HEK293 (cell line): ENCODE measurements at regions not wholly inside any gene's neighbourhood (a gene's known extent, or its start where the extent isn't known, plus 50 kb on each side); places are given as distances from the start of the nearest gene placed in this dataset.

Source experiments
- CTCF ChIA-PET: fragments of 350-600 bp; formaldehyde crosslinking; extraction: SDS; loops from one replicate; lab custom pipeline; 2021; ENCODE audit warnings: antibody characterized with exemption; lab: Yijun Ruan, JAX
- POLR2A ChIA-PET: fragments of 300-600 bp; formaldehyde crosslinking; extraction: SDS; loops from one replicate; lab custom pipeline; 2020; ENCODE audit warnings: antibody characterized with exemption, inconsistent platforms; lab: Yijun Ruan, JAX
- H3K27ac ChIP-seq: fragments of 200-500 bp; sonication (Bioruptor generic); 2 replicates; pipeline ENCODE4 v1.5.1; 2014; ENCODE audit warnings: low read depth, low read length, control low read depth, inconsistent platforms; ENCODE audit errors: extremely low read depth
- H3K36me3 ChIP-seq, 2 experiments: fragments of 200-500 bp in 1 of 2; sonication (Bioruptor generic) in 1 of 2; 1 replicate in 1 of 2; 2 replicates in 1 of 2; pipeline ENCODE4 v1.5.1; 2014 to 2017; ENCODE audit warnings: inconsistent platforms in 2 of 2, low read length in 2 of 2; ENCODE audit not compliant: control insufficient read depth in 2 of 2, insufficient read depth in 1 of 2
- H3K4me1 ChIP-seq: fragments of 200-500 bp; sonication (Bioruptor generic); 2 replicates; pipeline ENCODE4 v1.5.1; 2014; ENCODE audit warnings: mild to moderate bottlenecking, low read length, inconsistent platforms; ENCODE audit not compliant: control insufficient read depth, insufficient read depth
- H3K4me3 ChIP-seq: 2 replicates; pipeline ENCODE4 v1.5.1; 2011; ENCODE audit warnings: low read depth, mild to moderate bottlenecking, control low read depth, low read length, moderate library complexity
- H3K9me3 ChIP-seq: fragments of 200-500 bp; sonication (Bioruptor generic); 2 replicates; pipeline ENCODE4 v1.5.1; 2014; ENCODE audit warnings: low read depth, low read length, inconsistent platforms; ENCODE audit not compliant: control insufficient read depth, insufficient read depth
- GFI1B ChIP-seq: fragments of 450-650 bp; formaldehyde crosslinking; IDR thresholded peaks from 2 replicates; pipeline ENCODE4 v1.5.1; 2016; ENCODE audit warnings: missing biosample characterization, missing genetic modification characterization
- HOXD13 ChIP-seq: sonication (generic); formaldehyde crosslinking; IDR thresholded peaks from 2 replicates; pipeline ENCODE4 v1.8.0; 2022; ENCODE audit warnings: missing genetic modification reagents, borderline replicate concordance
- IKZF3 ChIP-seq: fragments of 450-650 bp; IDR thresholded peaks from 2 replicates; pipeline ENCODE4 v1.5.0; 2018; ENCODE audit warnings: missing biosample characterization, mild to moderate bottlenecking, missing genetic modification characterization, moderate library complexity
- KLF7 ChIP-seq: fragments of 450-650 bp; formaldehyde crosslinking; IDR thresholded peaks from 2 replicates; pipeline ENCODE4 v1.5.1; 2016; ENCODE audit warnings: missing biosample characterization, missing genetic modification characterization, borderline replicate concordance
- MZF1 ChIP-seq: fragments of 450-650 bp; formaldehyde crosslinking; IDR thresholded peaks from 2 replicates; pipeline ENCODE4 v1.5.1; 2017; ENCODE audit warnings: missing biosample characterization, missing genetic modification characterization, borderline replicate concordance
- TRIM28 ChIP-seq: IDR thresholded peaks from 2 replicates; pipeline ENCODE4 v1.6.1; 2011; ENCODE audit warnings: low read length, control low read depth, borderline replicate concordance
- ZFP3 ChIP-seq: fragments of 450-650 bp; formaldehyde crosslinking; IDR thresholded peaks from 2 replicates; pipeline ENCODE4 v1.5.1; 2016; ENCODE audit warnings: low read depth, missing biosample characterization, missing genetic modification characterization
- ZFP37 ChIP-seq: fragments of 450-650 bp; formaldehyde crosslinking; IDR thresholded peaks from 2 replicates; pipeline ENCODE4 v1.5.1; 2016; ENCODE audit warnings: missing biosample characterization, missing genetic modification characterization
- ZNF112 ChIP-seq: fragments of 450-650 bp; formaldehyde crosslinking; IDR thresholded peaks from 2 replicates; pipeline ENCODE4 v1.5.0; 2017; ENCODE audit warnings: missing biosample characterization, missing genetic modification characterization
- ZNF121 ChIP-seq: fragments of 450-650 bp; formaldehyde crosslinking; IDR thresholded peaks from 2 replicates; pipeline ENCODE4 v1.5.1; 2016; ENCODE audit warnings: missing biosample characterization, missing genetic modification characterization
- ZNF169 ChIP-seq: fragments of 450-650 bp; formaldehyde crosslinking; IDR thresholded peaks from 2 replicates; pipeline ENCODE4 v1.5.1; 2016; ENCODE audit warnings: missing biosample characterization, missing genetic modification characterization
- ZNF221 ChIP-seq: fragments of 450-650 bp; formaldehyde crosslinking; IDR thresholded peaks from 2 replicates; pipeline ENCODE4 v1.5.1; 2017; ENCODE audit warnings: missing biosample characterization, missing genetic modification characterization, borderline replicate concordance
- ZNF426 ChIP-seq: fragments of 450-650 bp; formaldehyde crosslinking; IDR thresholded peaks from 2 replicates; pipeline ENCODE4 v1.5.1; 2017; ENCODE audit warnings: missing biosample characterization, missing genetic modification characterization, mild to moderate bottlenecking, inconsistent platforms, moderate library complexity
- ZNF48 ChIP-seq: fragments of 450-650 bp; formaldehyde crosslinking; IDR thresholded peaks from 2 replicates; pipeline ENCODE4 v1.5.1; 2016; ENCODE audit warnings: missing biosample characterization, missing genetic modification characterization
- ZNF561 ChIP-seq: fragments of 450-650 bp; IDR thresholded peaks from 2 replicates; pipeline ENCODE4 v1.5.1; 2018; ENCODE audit warnings: missing biosample characterization, missing genetic modification characterization, borderline replicate concordance
- ZNF791 ChIP-seq: fragments of 450-650 bp; formaldehyde crosslinking; IDR thresholded peaks from 2 replicates; pipeline ENCODE4 v1.5.1; 2016; ENCODE audit warnings: missing biosample characterization, missing genetic modification characterization
- TF ChIP-seq, protein P1 (sequence below): fragments of 450-650 bp; formaldehyde crosslinking; IDR thresholded peaks from 2 replicates; pipeline ENCODE4 v1.5.1; 2016; ENCODE audit warnings: missing biosample characterization, missing genetic modification characterization
- TF ChIP-seq, protein P2 (sequence below): fragments of 450-650 bp; formaldehyde crosslinking; IDR thresholded peaks from 2 replicates; pipeline ENCODE4 v1.5.1; 2017; ENCODE audit warnings: missing biosample characterization, missing genetic modification characterization
- TF ChIP-seq, protein P3 (sequence below): fragments of 450-650 bp; formaldehyde crosslinking; IDR thresholded peaks from 2 replicates; pipeline ENCODE4 v1.5.1; 2016; ENCODE audit warnings: missing biosample characterization, missing genetic modification characterization
- TF ChIP-seq, protein P4 (sequence below): fragments of 450-650 bp; formaldehyde crosslinking; IDR thresholded peaks from 2 replicates; pipeline ENCODE4 v1.5.1; 2016; ENCODE audit warnings: missing biosample characterization, missing genetic modification characterization
- TF ChIP-seq, protein P5 (sequence below): fragments of 450-650 bp; formaldehyde crosslinking; IDR thresholded peaks from 2 replicates; pipeline ENCODE4 v1.5.1; 2017; ENCODE audit warnings: missing biosample characterization, missing genetic modification characterization
- TF ChIP-seq, protein P6 (sequence below): fragments of 450-650 bp; formaldehyde crosslinking; IDR thresholded peaks from 2 replicates; pipeline ENCODE4 v1.5.1; 2016; ENCODE audit warnings: missing biosample characterization, missing genetic modification characterization

DNA sequence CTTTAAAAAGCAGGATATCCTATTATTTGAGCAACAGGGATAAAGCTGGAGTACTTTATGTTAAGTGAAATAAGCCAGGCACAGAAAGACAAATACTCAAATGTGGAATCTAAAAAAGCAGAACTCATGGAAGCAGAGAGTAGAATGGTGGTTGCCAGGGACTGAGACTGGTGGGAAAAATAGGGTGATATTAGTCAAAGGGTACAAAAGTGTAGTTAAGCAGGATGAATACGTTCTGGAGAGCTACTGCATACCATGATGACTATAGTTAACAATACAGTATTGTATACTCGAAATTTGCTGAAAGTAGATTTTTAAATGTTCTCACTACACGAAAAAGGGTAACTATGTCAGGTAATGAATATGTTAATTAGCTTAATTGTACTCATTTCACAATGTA is 125.5 kb upstream of the VSTM2A start:
- Histone ChIP-seq H3K4me1 (no peaks in the 10 kb centered on the region), H3K27ac (no peak overlapping the region), H3K4me3 (no peak overlapping the region), H3K36me3 (no peaks in the 10 kb centered on the region), H3K9me3 (no peaks in the 10 kb centered on the region)
- TF ChIP-seq, protein P1, sequence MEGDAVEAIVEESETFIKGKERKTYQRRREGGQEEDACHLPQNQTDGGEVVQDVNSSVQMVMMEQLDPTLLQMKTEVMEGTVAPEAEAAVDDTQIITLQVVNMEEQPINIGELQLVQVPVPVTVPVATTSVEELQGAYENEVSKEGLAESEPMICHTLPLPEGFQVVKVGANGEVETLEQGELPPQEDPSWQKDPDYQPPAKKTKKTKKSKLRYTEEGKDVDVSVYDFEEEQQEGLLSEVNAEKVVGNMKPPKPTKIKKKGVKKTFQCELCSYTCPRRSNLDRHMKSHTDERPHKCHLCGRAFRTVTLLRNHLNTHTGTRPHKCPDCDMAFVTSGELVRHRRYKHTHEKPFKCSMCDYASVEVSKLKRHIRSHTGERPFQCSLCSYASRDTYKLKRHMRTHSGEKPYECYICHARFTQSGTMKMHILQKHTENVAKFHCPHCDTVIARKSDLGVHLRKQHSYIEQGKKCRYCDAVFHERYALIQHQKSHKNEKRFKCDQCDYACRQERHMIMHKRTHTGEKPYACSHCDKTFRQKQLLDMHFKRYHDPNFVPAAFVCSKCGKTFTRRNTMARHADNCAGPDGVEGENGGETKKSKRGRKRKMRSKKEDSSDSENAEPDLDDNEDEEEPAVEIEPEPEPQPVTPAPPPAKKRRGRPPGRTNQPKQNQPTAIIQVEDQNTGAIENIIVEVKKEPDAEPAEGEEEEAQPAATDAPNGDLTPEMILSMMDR (tag by site-specific recombination), result no peak
- no peak for TF ChIP-seq ZNF121 (tag by site-specific recombination)
- no peak for TF ChIP-seq TRIM28
- no peak for TF ChIP-seq ZFP37 (tag by site-specific recombination)
- no peak for TF ChIP-seq HOXD13 (CRISPR knock-in tag)
- no peak for TF ChIP-seq ZNF426 (tag by site-specific recombination)
- no peak for TF ChIP-seq ZNF112 (tag by site-specific recombination)
- TF ChIP-seq ZNF561, result no peak
- TF ChIP-seq, protein P2, sequence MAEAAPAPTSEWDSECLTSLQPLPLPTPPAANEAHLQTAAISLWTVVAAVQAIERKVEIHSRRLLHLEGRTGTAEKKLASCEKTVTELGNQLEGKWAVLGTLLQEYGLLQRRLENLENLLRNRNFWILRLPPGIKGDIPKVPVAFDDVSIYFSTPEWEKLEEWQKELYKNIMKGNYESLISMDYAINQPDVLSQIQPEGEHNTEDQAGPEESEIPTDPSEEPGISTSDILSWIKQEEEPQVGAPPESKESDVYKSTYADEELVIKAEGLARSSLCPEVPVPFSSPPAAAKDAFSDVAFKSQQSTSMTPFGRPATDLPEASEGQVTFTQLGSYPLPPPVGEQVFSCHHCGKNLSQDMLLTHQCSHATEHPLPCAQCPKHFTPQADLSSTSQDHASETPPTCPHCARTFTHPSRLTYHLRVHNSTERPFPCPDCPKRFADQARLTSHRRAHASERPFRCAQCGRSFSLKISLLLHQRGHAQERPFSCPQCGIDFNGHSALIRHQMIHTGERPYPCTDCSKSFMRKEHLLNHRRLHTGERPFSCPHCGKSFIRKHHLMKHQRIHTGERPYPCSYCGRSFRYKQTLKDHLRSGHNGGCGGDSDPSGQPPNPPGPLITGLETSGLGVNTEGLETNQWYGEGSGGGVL (tag by site-specific recombination), result no peak
- TF ChIP-seq ZNF791, result no peak
- no peak for TF ChIP-seq ZNF221 (tag by site-specific recombination)
- ChIA-PET CTCF (no interaction called here), POLR2A (no interaction called here)

DNA sequence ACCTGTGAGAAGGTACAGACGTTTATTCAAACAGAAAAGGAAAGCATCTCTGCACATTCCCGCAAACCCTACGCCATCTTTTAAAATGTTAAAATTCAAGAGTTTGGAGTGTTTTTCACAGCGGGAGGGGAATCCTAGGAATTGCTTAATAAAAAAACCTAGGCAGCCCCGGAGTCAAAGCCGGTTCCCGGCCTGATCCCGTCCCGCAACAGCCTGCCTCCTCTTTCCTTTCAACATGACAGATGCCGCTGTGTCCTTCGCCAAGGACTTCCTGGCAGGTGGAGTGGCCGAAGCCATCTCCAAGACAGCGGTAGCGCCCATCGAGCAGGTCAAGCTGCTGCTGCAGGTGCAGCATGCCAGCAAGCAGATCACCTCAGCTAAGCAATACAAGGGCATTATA is 123.0 kb upstream of the VSTM2A start:
- ChIA-PET CTCF (no interaction called here), POLR2A (no interaction called here)
- TF ChIP-seq ZNF48 (tag by site-specific recombination) (no peak), KLF7 (no peak)
- TF ChIP-seq, protein P3, sequence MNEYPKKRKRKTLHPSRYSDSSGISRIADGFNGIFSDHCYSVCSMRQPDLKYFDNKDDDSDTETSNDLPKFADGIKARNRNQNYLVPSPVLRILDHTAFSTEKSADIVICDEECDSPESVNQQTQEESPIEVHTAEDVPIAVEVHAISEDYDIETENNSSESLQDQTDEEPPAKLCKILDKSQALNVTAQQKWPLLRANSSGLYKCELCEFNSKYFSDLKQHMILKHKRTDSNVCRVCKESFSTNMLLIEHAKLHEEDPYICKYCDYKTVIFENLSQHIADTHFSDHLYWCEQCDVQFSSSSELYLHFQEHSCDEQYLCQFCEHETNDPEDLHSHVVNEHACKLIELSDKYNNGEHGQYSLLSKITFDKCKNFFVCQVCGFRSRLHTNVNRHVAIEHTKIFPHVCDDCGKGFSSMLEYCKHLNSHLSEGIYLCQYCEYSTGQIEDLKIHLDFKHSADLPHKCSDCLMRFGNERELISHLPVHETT (tag by site-specific recombination), result no peak
- Histone ChIP-seq H3K36me3 (no peaks in the 10 kb centered on the region), H3K4me1 (no peaks in the 10 kb centered on the region), H3K9me3 (no peaks in the 10 kb centered on the region), H3K27ac (no peak overlapping the region), H3K4me3 (no peak overlapping the region)

DNA sequence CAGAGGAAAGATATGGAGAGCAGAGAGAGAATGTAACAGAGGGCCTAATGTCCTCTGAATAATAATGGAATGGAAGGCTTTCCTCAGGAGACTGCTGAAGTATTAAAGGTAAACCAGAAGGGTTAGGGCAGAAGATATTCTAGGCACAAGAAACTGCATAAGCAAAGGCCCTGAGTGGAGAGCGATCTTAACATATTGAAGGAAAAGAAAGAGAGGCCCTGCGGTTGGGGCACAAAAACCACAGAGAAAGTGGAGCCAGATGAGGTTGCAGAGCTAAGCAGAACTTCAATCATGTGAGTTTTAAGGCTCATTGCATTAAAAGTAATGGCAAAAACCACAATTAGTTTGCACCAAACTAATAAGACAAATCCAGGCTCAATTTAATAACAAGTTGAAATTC is 115.8 kb upstream of the VSTM2A start:
- CTCF ChIA-PET, result no interaction called here
- H3K4me3 ChIP-seq, result no peak overlapping the region
- TF ChIP-seq IKZF3 (tag by site-specific recombination), result no peak
- TF ChIP-seq GFI1B (tag by site-specific recombination), result no peak
- TF ChIP-seq MZF1 (tag by site-specific recombination), result no peak
- no peak for TF ChIP-seq ZFP3
- TF ChIP-seq, protein P4, sequence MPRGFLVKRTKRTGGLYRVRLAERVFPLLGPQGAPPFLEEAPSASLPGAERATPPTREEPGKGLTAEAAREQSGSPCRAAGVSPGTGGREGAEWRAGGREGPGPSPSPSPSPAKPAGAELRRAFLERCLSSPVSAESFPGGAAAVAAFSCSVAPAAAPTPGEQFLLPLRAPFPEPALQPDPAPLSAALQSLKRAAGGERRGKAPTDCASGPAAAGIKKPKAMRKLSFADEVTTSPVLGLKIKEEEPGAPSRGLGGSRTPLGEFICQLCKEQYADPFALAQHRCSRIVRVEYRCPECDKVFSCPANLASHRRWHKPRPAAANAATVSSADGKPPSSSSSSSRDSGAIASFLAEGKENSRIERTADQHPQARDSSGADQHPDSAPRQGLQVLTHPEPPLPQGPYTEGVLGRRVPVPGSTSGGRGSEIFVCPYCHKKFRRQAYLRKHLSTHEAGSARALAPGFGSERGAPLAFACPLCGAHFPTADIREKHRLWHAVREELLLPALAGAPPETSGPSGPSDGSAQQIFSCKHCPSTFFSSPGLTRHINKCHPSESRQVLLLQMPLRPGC (tag by site-specific recombination), result no peak
- TF ChIP-seq, protein P5, sequence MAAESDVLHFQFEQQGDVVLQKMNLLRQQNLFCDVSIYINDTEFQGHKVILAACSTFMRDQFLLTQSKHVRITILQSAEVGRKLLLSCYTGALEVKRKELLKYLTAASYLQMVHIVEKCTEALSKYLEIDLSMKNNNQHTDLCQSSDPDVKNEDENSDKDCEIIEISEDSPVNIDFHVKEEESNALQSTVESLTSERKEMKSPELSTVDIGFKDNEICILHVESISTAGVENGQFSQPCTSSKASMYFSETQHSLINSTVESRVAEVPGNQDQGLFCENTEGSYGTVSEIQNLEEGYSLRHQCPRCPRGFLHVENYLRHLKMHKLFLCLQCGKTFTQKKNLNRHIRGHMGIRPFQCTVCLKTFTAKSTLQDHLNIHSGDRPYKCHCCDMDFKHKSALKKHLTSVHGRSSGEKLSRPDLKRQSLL, result no peak
- no peak for TF ChIP-seq ZNF169
- TF ChIP-seq, protein P6, sequence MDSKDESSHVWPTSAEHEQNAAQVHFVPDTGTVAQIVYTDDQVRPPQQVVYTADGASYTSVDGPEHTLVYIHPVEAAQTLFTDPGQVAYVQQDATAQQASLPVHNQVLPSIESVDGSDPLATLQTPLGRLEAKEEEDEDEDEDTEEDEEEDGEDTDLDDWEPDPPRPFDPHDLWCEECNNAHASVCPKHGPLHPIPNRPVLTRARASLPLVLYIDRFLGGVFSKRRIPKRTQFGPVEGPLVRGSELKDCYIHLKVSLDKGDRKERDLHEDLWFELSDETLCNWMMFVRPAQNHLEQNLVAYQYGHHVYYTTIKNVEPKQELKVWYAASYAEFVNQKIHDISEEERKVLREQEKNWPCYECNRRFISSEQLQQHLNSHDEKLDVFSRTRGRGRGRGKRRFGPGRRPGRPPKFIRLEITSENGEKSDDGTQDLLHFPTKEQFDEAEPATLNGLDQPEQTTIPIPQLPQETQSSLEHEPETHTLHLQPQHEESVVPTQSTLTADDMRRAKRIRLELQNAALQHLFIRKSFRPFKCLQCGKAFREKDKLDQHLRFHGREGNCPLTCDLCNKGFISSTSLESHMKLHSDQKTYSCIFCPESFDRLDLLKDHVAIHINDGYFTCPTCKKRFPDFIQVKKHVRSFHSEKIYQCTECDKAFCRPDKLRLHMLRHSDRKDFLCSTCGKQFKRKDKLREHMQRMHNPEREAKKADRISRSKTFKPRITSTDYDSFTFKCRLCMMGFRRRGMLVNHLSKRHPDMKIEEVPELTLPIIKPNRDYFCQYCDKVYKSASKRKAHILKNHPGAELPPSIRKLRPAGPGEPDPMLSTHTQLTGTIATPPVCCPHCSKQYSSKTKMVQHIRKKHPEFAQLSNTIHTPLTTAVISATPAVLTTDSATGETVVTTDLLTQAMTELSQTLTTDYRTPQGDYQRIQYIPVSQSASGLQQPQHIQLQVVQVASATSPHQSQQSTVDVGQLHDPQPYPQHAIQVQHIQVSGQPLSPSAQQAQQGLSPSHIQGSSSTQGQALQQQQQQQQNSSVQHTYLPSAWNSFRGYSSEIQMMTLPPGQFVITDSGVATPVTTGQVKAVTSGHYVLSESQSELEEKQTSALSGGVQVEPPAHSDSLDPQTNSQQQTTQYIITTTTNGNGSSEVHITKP (tag by site-specific recombination), result no peak

More for the DNA sequence above, 115.8 kb upstream of the VSTM2A start:
- Histone ChIP-seq H3K9me3 (no peaks in the 10 kb centered on the region), H3K4me1 (no peaks in the 10 kb centered on the region), H3K27ac (no peak overlapping the region), H3K36me3 (no peaks in the 10 kb centered on the region)
- POLR2A ChIA-PET, result no interaction called here
